Spleen (tissue), 7 donors: ENCODE measurements at regions not wholly inside any gene's neighbourhood (a gene's known extent, or its start where the extent isn't known, plus 50 kb on each side); places are given as distances from the start of the nearest gene placed in this dataset.

Experiments
- CTCF ChIP-seq, 11 experiments: fragments of 200-600 bp in 7 of 11; fragments of 450-650 bp in 4 of 11; sonication (generic) in 4 of 11; IDR thresholded peaks in 8 of 11; conservative IDR thresholded peaks in 3 of 11; 1 replicate in 7 of 11; 2 replicates in 4 of 11; pipeline versions ENCODE4 v1.4.0 to v1.8.0; 2016 to 2021; ENCODE audit warnings: antibody characterized with exemption in 11 of 11, inconsistent platforms in 4 of 11, mild to moderate bottlenecking in 1 of 11
- POLR2A ChIP-seq, 3 donors: fragments of 450-650 bp; IDR thresholded peaks; one replicate each; pipeline ENCODE4 v1.5.1; 2017; ENCODE audit warnings: antibody characterized with exemption in 3 of 3, mild to moderate bottlenecking in 1 of 3
- POLR2AphosphoS5 ChIP-seq, 3 donors: sonication (generic); formaldehyde crosslinking; IDR thresholded peaks; one replicate each; pipeline ENCODE4 v1.5.1; 2017; ENCODE audit warnings: antibody characterized with exemption in 3 of 3
- donor health status: DM: no; HTN: no; CAD: no; lungs with moderate emphysema.
- donor health status: DM: no; HTN: no; CAD: no.
- donor health status: DM: no; HTN: no; CAD: no.

DNA sequence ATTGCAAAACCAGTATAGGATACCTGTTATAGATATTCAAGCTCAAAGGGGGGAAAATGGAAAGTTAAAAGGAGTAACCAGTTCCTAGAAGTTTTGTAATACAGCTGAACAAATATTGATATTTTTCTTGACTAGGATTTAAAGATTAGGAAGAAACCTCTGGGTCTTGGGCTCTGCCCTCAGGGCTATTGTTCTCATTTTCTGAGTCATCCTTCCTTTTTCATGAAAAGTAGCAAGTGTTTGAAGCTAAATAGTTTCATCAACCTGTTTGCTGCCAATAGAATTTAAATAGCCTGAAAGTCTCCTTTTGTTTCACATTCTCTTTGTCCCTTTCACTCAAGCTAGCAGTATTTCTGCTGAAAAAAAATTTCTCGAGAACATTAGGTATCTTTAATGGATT lies 1061.1 kb upstream of the GHITM start:
- TF ChIP-seq POLR2A (IDR thresholded peaks at IDR 0.05) = no peak
- no peak for TF ChIP-seq CTCF (IDR thresholded peaks at IDR 0.05 in 8 of 11, conservative IDR thresholded peaks at IDR 0.05 in 3 of 11)
- TF ChIP-seq POLR2AphosphoS5 (IDR thresholded peaks at IDR 0.05) = no peak
